ENCODE measurements at regions not wholly inside any gene's neighbourhood (a gene's known extent, or its start where the extent isn't known, plus 50 kb on each side); places are given as distances from the start of the nearest gene placed in this dataset.

DNA sequence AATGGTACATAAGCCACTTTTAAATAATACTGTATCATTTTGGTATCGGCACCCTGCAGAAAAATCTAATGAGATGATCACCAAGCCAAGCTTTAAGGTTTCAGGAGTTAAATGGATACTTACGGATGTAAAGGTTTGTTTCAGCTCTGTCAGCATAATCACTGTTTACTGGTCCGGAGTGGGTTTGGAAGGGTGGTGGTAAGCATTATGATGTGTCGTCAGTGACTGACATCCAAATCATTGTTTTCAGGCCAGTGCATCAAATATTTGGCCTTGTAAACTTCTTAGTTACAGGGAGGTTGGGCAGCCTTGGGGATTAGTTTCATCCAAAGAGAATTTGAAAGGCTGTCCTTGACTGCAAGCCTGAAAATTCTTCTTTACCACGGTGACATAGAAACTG is 50.0 kb upstream of the ATL2 start:
- H3K9me3 Mint-ChIP-seq: no peaks in the 10 kb centered on the region
- no peaks in the 10 kb centered on the region for H3K4me1 Mint-ChIP-seq
- no peaks in the 10 kb centered on the region for H3K36me3 Mint-ChIP-seq
- H3K27me3 Mint-ChIP-seq: no peaks in the 10 kb centered on the region
- no peak overlapping the region for H3K4me3 Mint-ChIP-seq
- H3K27ac Mint-ChIP-seq: no peak overlapping the region
